Head of caudate nucleus (tissue), 42 donors: ENCODE measurements at regions not wholly inside any gene's neighbourhood (a gene's known extent, or its start where the extent isn't known, plus 50 kb on each side); places are given as distances from the start of the nearest gene placed in this dataset.
A peak's percentile ranks its signal among the peaks of the same experiment; 100 is the strongest.

Experiments used
- DNase-seq, 42 donors: peaks; one replicate each; pipeline versions ENCODE4 v3.0.0 to v3.0.0-alpha.2; 2020 to 2021; ENCODE audit warnings: mixed read lengths in 7 of 42
- intact Hi-C: fragments of 100-400 bp; cut with DNase I; formaldehyde crosslinking; loops from one replicate; pipeline ENCODE4 v1.15.0; 2022

GRCh38 chr2:40507432-40507831, 55.5 kb upstream of the SLC8A1 start:
- intact Hi-C loops: no loop called here
- no peak for DNase-seq

- intact Hi-C loops: no loop called here
- no peak for DNase-seq
Measured at GRCh38 chr2:40510304-40510703, 58.4 kb upstream of the SLC8A1 start.

GRCh38 chr2:40511661-40512213, 59.8 kb upstream of the SLC8A1 start:
- intact Hi-C loops: no loop called here
- no peak for DNase-seq

GRCh38 chr2:40512256-40512655, 60.4 kb upstream of the SLC8A1 start:
- DNase-seq: no peak
- intact Hi-C loops: no loop called here

- no peak for DNase-seq
- intact Hi-C loops: no loop called here
Measured at GRCh38 chr2:40513201-40513600, 61.3 kb upstream of the SLC8A1 start.

- intact Hi-C loops: no loop called here
- DNase-seq: no peak
Measured at GRCh38 chr2:40516604-40517003, 64.7 kb upstream of the SLC8A1 start.

GRCh38 chr2:40528564-40528963, 76.7 kb upstream of the SLC8A1 start:
- DNase-seq: no peak
- intact Hi-C loops: no loop called here

- no peak for DNase-seq
- intact Hi-C loops: no loop called here
Measured at GRCh38 chr2:40531359-40531758, 79.5 kb upstream of the SLC8A1 start.

GRCh38 chr2:40534528-40534927, 82.6 kb upstream of the SLC8A1 start:
- intact Hi-C loops: no loop called here
- no peak for DNase-seq

GRCh38 chr2:40535972-40536371, 84.1 kb upstream of the SLC8A1 start:
- intact Hi-C loops: no loop called here
- DNase-seq: no peak

GRCh38 chr2:40540026-40540425, 88.1 kb upstream of the SLC8A1 start:
- no peak for DNase-seq
- intact Hi-C loops: no loop called here

GRCh38 chr2:40543381-40543780, 91.5 kb upstream of the SLC8A1 start:
- no peak for DNase-seq
- intact Hi-C loops: no loop called here

- DNase-seq: no peak
- intact Hi-C loops: no loop called here
Measured at GRCh38 chr2:40544072-40544471, 92.2 kb upstream of the SLC8A1 start.

- no peak for DNase-seq
- intact Hi-C loops: no loop called here
Measured at GRCh38 chr2:40545645-40546044, 93.8 kb upstream of the SLC8A1 start.

GRCh38 chr2:40546439-40547191, 94.7 kb upstream of the SLC8A1 start:
- no peak for DNase-seq
- intact Hi-C loops: no loop called here

- DNase-seq: no peak
- intact Hi-C loops: no loop called here
Measured at GRCh38 chr2:40548521-40548920, 96.6 kb upstream of the SLC8A1 start.

- DNase-seq: no peak
- intact Hi-C loops: no loop called here
Measured at GRCh38 chr2:40550085-40550484, 98.2 kb upstream of the SLC8A1 start.

GRCh38 chr2:40551081-40551480, 99.2 kb upstream of the SLC8A1 start:
- DNase-seq: no peak
- intact Hi-C loops: no loop called here

GRCh38 chr2:40554665-40555294, 102.9 kb upstream of the SLC8A1 start:
- peak in 41 of 42 donors; percentile 3 to 84 (median 62) for DNase-seq
- intact Hi-C loops: no loop called here

- intact Hi-C loops: no loop called here
- no peak for DNase-seq
Measured at GRCh38 chr2:40556293-40556692, 104.4 kb upstream of the SLC8A1 start.

- intact Hi-C loops: no loop called here
- DNase-seq: no peak
Measured at GRCh38 chr2:40556739-40557138, 104.8 kb upstream of the SLC8A1 start.
